Astrocyte (in vitro differentiated cells and primary cell): ENCODE measurements at regions not wholly inside any gene's neighbourhood (a gene's known extent, or its start where the extent isn't known, plus 50 kb on each side); places are given as distances from the start of the nearest gene placed in this dataset.

ENCODE experiments used
- DNase-seq: peaks from one replicate; pipeline ENCODE4 v3.0.0-alpha.2; 2010; ENCODE audit warnings: low read depth
- FAIRE-seq: peaks from 2 replicates; lab custom pipeline; 2011; peaks lifted over from hg19 to GRCh38; lab: Jason Lieb, UNC
- H2AFZ ChIP-seq: 2 replicates; pipeline ENCODE4 v1.6.0; 2012; ENCODE audit warnings: low read depth, low read length, inconsistent platforms
- H3K27ac ChIP-seq: 2 replicates; pipeline ENCODE4 v1.5.1; 2011; ENCODE audit warnings: low read depth, low read length, inconsistent platforms
- H3K27me3 ChIP-seq: 2 replicates; pipeline ENCODE4 v1.6.0; 2011; ENCODE audit warnings: low read length, inconsistent platforms; ENCODE audit not compliant: insufficient read depth
- H3K36me3 ChIP-seq: 2 replicates; pipeline ENCODE4 v1.5.1; 2011; ENCODE audit warnings: low read length, inconsistent platforms; ENCODE audit not compliant: insufficient read depth
- H3K4me1 ChIP-seq: 2 replicates; pipeline ENCODE4 v1.5.1; 2011; ENCODE audit warnings: low read length, inconsistent platforms; ENCODE audit not compliant: insufficient read depth
- H3K4me2 ChIP-seq: 2 replicates; pipeline ENCODE4 v1.6.0; 2012; ENCODE audit warnings: low read length, inconsistent platforms
- H3K4me3 ChIP-seq: 2 replicates; pipeline ENCODE4 v1.5.1; 2011; ENCODE audit warnings: low read depth, mild to moderate bottlenecking, low read length, inconsistent platforms; ENCODE audit not compliant: insufficient read depth
- H3K79me2 ChIP-seq: 2 replicates; pipeline ENCODE4 v1.6.0; 2012; ENCODE audit warnings: mild to moderate bottlenecking, low read length, inconsistent platforms; ENCODE audit not compliant: insufficient read depth
- H3K9ac ChIP-seq: 2 replicates; pipeline ENCODE4 v1.6.0; 2012; ENCODE audit warnings: mild to moderate bottlenecking, low read length, inconsistent platforms
- H3K9me3 ChIP-seq: 2 replicates; pipeline ENCODE4 v1.5.1; 2012; ENCODE audit warnings: low read depth, mild to moderate bottlenecking, low read length, inconsistent platforms; ENCODE audit not compliant: insufficient read depth
- H4K20me1 ChIP-seq: 2 replicates; pipeline ENCODE4 v1.6.0; 2012; ENCODE audit warnings: low read length, inconsistent platforms; ENCODE audit not compliant: insufficient read depth
- H3K27ac Mint-ChIP-seq: one replicate; pipeline ENCODE4 v1.8.0; 2021; ENCODE audit warnings: mild to moderate bottlenecking, mixed read lengths; ENCODE audit not compliant: unreplicated experiment
- H3K27me3 Mint-ChIP-seq: one replicate; pipeline ENCODE4 v1.8.0; 2021; ENCODE audit warnings: low read depth, mixed read lengths; ENCODE audit not compliant: unreplicated experiment
- H3K36me3 Mint-ChIP-seq: one replicate; pipeline ENCODE4 v1.8.0; 2021; ENCODE audit warnings: low read depth, mixed read lengths; ENCODE audit not compliant: unreplicated experiment
- H3K4me1 Mint-ChIP-seq: one replicate; pipeline ENCODE4 v1.8.0; 2021; ENCODE audit warnings: low read depth, mixed read lengths; ENCODE audit not compliant: unreplicated experiment
- H3K4me3 Mint-ChIP-seq: one replicate; pipeline ENCODE4 v1.8.0; 2021; ENCODE audit warnings: mild to moderate bottlenecking, moderate library complexity, mixed read lengths; ENCODE audit not compliant: unreplicated experiment
- H3K9me3 Mint-ChIP-seq: one replicate; pipeline ENCODE4 v1.8.0; 2021; ENCODE audit warnings: mild to moderate bottlenecking, mixed read lengths; ENCODE audit not compliant: unreplicated experiment
- EZH2 ChIP-seq: IDR thresholded peaks from 2 replicates; pipeline ENCODE4 v1.6.1; 2012; ENCODE audit warnings: mild to moderate bottlenecking, low read length, inconsistent platforms; ENCODE audit not compliant: insufficient read depth
- TF ChIP-seq, protein P1 (sequence below): IDR thresholded peaks from 2 replicates; pipeline ENCODE4 v1.5.1; 2011; ENCODE audit warnings: low read depth, mild to moderate bottlenecking, inconsistent platforms, low read length, moderate library complexity; ENCODE audit not compliant: insufficient read depth

DNA sequence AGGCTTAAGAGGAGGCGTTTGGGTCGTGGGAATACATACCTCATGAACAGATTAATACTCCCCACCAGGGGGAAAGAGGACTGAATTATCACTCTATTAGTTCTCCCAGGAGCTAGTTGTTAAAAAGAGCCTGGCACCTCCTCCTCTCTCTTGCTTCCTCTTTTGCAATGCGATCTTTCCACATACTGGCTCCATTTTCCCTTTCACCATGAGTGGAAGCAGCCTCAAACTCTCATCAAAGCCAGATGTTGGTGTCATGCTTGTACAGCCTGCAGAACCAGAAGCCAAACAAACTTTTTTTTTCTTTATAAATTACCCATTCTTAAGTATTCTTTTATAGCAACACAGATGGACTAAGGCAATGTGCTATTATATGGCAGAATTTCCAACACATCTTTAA is 258.5 kb downstream of the FAM76B start:
- Histone ChIP-seq H3K27ac (no peak overlapping the region), H2AFZ (no peak overlapping the region), H3K79me2 (no peaks in the 10 kb centered on the region), H3K4me1 (no peaks in the 10 kb centered on the region), H3K36me3 (no peaks in the 10 kb centered on the region), H4K20me1 (no peaks in the 10 kb centered on the region), H3K9ac (no peak overlapping the region), H3K9me3 (no peaks in the 10 kb centered on the region), H3K4me3 (no peak overlapping the region), H3K4me2 (no peak overlapping the region), H3K27me3 (no peaks in the 10 kb centered on the region)
- TF ChIP-seq, protein P1, sequence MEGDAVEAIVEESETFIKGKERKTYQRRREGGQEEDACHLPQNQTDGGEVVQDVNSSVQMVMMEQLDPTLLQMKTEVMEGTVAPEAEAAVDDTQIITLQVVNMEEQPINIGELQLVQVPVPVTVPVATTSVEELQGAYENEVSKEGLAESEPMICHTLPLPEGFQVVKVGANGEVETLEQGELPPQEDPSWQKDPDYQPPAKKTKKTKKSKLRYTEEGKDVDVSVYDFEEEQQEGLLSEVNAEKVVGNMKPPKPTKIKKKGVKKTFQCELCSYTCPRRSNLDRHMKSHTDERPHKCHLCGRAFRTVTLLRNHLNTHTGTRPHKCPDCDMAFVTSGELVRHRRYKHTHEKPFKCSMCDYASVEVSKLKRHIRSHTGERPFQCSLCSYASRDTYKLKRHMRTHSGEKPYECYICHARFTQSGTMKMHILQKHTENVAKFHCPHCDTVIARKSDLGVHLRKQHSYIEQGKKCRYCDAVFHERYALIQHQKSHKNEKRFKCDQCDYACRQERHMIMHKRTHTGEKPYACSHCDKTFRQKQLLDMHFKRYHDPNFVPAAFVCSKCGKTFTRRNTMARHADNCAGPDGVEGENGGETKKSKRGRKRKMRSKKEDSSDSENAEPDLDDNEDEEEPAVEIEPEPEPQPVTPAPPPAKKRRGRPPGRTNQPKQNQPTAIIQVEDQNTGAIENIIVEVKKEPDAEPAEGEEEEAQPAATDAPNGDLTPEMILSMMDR, result no peak
- TF ChIP-seq EZH2, result no peak
- Mint-ChIP-seq H3K4me3 (no peak overlapping the region), H3K9me3 (no peaks in the 10 kb centered on the region), H3K27ac (no peak overlapping the region), H3K36me3 (no peaks in the 10 kb centered on the region), H3K4me1 (no peaks in the 10 kb centered on the region), H3K27me3 (no peaks in the 10 kb centered on the region)
- FAIRE-seq, result no peak
- DNase-seq, result no peak

DNA sequence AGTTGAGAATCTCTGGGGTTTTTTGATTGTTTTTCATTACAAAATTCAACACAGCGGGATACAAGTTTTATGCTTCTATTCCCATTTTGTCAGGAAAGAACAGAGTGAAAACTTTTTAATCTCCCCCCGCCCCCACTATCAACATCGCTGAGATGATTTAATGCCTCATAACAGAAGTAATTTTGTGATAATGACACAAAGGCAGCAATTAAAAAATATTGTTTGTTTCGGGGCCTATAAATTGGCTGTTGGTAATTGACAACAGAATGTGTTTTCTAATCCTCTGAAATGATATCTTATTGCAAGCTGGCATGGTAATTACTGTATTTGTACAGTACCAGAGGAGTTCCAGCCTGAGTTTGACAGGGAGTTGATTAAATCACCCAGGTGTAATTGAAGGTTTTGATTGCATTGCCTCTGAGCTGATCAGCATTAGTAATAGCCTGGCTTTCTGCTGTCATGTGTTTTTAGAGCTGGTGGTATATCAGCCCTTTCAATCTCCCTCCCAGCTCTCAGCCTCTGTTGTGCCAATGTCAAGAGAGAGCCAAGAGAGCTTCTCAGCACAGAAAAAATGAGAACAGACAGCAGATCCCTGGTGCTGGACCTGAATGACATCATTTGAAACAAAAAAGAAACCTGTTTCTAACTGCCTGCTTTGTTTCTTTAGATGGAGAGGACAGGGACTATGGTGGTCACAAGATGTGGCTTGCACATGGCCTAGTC is 265.1 kb downstream of the FAM76B start:
- Histone ChIP-seq H3K4me2 (no peak overlapping the region), H3K4me3 (no peak overlapping the region), H2AFZ (no peak overlapping the region), H3K9ac (no peak overlapping the region), H3K27me3 (no peaks in the 10 kb centered on the region), H3K9me3 (no peaks in the 10 kb centered on the region), H3K27ac (no peak overlapping the region), H3K4me1 (peaks cover 7% of the 10 kb centered on the region), H4K20me1 (no peaks in the 10 kb centered on the region), H3K36me3 (no peaks in the 10 kb centered on the region), H3K79me2 (no peaks in the 10 kb centered on the region)
- H3K36me3 Mint-ChIP-seq, result no peaks in the 10 kb centered on the region
- no peak overlapping the region for H3K27ac Mint-ChIP-seq
- TF ChIP-seq, protein P1, result no peak
- no peak for TF ChIP-seq EZH2
- H3K9me3 Mint-ChIP-seq, result no peaks in the 10 kb centered on the region
- H3K27me3 Mint-ChIP-seq, result no peaks in the 10 kb centered on the region
- no peaks in the 10 kb centered on the region for H3K4me1 Mint-ChIP-seq
- FAIRE-seq, result no peak
- H3K4me3 Mint-ChIP-seq, result no peak overlapping the region
- DNase-seq, result no peak

DNA sequence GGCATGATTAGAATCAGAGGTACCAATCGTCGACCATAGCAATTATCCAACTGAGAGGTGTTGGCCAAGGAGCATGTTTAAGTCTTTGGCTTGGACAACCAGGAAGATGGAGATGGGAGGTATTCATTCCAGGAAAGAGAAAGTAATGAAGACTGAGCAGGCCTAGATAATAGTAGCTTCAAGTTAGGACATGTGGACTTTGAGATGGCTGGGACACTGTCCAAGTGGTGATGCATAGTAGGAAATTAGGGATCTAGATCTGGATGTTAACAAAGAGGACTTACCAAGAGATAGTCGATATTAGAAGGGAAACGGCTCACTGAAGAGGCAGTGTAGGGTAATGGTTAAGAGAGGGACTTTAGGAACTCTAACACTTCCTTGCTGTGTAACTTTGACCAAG is 266.7 kb downstream of the FAM76B start:
- FAIRE-seq, result peak; percentile 50
- Histone ChIP-seq H3K9me3 (no peaks in the 10 kb centered on the region), H3K27me3 (no peaks in the 10 kb centered on the region), H3K4me1 (peaks cover 7% of the 10 kb centered on the region), H3K27ac (no peak overlapping the region), H4K20me1 (no peaks in the 10 kb centered on the region), H3K36me3 (no peaks in the 10 kb centered on the region), H2AFZ (no peak overlapping the region), H3K9ac (no peak overlapping the region), H3K79me2 (no peaks in the 10 kb centered on the region), H3K4me3 (no peak overlapping the region), H3K4me2 (no peak overlapping the region)
- Mint-ChIP-seq H3K9me3 (no peaks in the 10 kb centered on the region), H3K36me3 (no peaks in the 10 kb centered on the region), H3K4me3 (no peak overlapping the region), H3K27ac (no peak overlapping the region), H3K27me3 (no peaks in the 10 kb centered on the region), H3K4me1 (no peaks in the 10 kb centered on the region)
- TF ChIP-seq, protein P1, result no peak
- no peak for TF ChIP-seq EZH2
- DNase-seq, result no peak
